HEK293T (cell line): ENCODE measurements at regions not wholly inside any gene's neighbourhood (a gene's known extent, or its start where the extent isn't known, plus 50 kb on each side); places are given as distances from the start of the nearest gene placed in this dataset.

ENCODE experiments used
- SP1 ChIP-seq: fragments of 450-650 bp; IDR thresholded peaks from 2 replicates; pipeline ENCODE4 v1.6.1; 2017
- SUZ12 ChIP-seq: fragments of 450-650 bp; IDR thresholded peaks from 2 replicates; pipeline ENCODE4 v1.6.1; 2016; ENCODE audit warnings: mild to moderate bottlenecking

DNA sequence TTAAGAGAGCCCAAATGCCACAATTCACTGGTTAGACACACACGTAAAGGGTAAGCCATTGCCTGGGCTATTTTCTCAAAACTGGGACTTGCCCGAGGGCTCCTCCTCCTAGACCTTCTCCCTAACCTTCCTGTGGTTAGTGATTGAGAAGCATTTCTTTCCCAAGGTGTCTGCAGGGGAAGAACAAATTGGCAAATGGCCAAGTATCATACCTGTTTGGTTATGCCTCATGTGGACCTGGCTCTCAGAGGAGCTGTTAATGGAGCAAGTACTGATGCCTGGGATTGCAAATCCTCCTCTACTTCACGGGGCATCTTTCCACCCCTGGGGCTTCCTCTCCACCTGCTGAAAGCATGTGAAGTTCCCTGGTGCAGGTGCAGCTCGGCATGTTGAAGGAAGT, 187.5 kb upstream of the CYRIA start:
- no peak for TF ChIP-seq SP1
- no peak for TF ChIP-seq SUZ12
